Activated naive CD8-positive, alpha-beta T cell treated with anti-CD3 and anti-CD28 coated beads, Interleukin-2, amount 50 U/mL, for 24 hours (primary cell): ENCODE measurements at regions not wholly inside any gene's neighbourhood (a gene's known extent, or its start where the extent isn't known, plus 50 kb on each side); places are given as distances from the start of the nearest gene placed in this dataset.

ENCODE experiments used
- ATAC-seq: fragments of 150-1000 bp; cut with Tn5 transposase; one replicate; pipeline ENCODE4 v1.10.0; 2021
- DNase-seq: peaks from one replicate; pipeline ENCODE4 v3.0.0; 2021
- H3K27ac Mint-ChIP-seq: one replicate; pipeline ENCODE4 v1.8.0; 2021; ENCODE audit warnings: mild to moderate bottlenecking, mixed read lengths
- H3K27me3 Mint-ChIP-seq: one replicate; pipeline ENCODE4 v1.8.0; 2021; ENCODE audit warnings: mixed read lengths
- H3K36me3 Mint-ChIP-seq: one replicate; pipeline ENCODE4 v1.8.0; 2021; ENCODE audit warnings: low read depth, mixed read lengths
- H3K4me1 Mint-ChIP-seq: one replicate; pipeline ENCODE4 v1.8.0; 2021; ENCODE audit warnings: mixed read lengths
- H3K4me3 Mint-ChIP-seq: one replicate; pipeline ENCODE4 v1.8.0; 2021; ENCODE audit warnings: mild to moderate bottlenecking, moderate library complexity, mixed read lengths
- H3K9me3 Mint-ChIP-seq: one replicate; pipeline ENCODE4 v1.8.0; 2021; ENCODE audit warnings: mixed read lengths

- Mint-ChIP-seq H3K27me3 (peaks cover 2% of the 10 kb centered on the region), H3K4me3 (no peak overlapping the region)
Measured at GRCh38 chr9:130774183-130774582, 60.9 kb upstream of the ABL1 start.

DNA sequence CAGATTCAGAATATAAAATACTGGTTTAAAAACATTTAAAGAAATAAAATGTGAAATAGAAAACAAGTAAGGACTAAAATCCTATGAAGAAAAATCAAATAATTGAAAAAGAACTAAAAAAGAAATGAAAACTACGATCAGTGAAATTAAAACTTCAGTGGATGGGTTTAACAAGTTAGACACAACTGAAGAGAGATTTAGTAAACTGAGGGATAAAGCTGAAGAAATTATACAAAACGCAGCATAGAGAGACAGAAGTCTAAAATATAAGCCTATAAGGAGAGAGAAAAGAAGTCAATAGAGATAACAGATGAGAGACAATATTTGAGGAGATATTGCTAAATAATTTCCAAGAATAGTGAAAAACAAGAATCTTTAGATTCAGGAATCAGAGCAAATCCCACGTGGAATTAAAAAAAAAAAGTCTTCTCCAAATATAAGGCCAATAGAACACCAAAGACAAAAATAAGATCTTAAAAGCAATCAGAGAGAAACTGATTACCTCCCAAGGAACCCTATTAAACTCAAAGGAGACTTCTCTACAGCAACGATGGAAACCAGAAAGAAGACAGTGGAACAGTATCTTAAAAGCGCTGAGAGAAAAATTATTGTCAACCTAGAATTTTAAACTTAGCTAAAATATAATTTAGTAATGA lies 59.6 kb upstream of the ABL1 start:
- H3K9me3 Mint-ChIP-seq, result peaks cover 6% of the 10 kb centered on the region
- ATAC-seq (no peak), DNase-seq (no peak)
- H3K4me3 Mint-ChIP-seq, result no peak overlapping the region
- peaks cover 15% of the 10 kb centered on the region for H3K4me1 Mint-ChIP-seq
- peaks cover 2% of the 10 kb centered on the region for H3K27me3 Mint-ChIP-seq
- H3K27ac Mint-ChIP-seq, result no peak overlapping the region
- H3K36me3 Mint-ChIP-seq, result peaks cover 3% of the 10 kb centered on the region

More at GRCh38 chr9:130774183-130774582, 60.9 kb upstream of the ABL1 start:
- H3K9me3 Mint-ChIP-seq, result peaks cover 6% of the 10 kb centered on the region
- DNase-seq (no peak), ATAC-seq (no peak)
- peaks cover 3% of the 10 kb centered on the region for H3K36me3 Mint-ChIP-seq
- H3K27ac Mint-ChIP-seq, result no peak overlapping the region
- H3K4me1 Mint-ChIP-seq, result peaks cover 15% of the 10 kb centered on the region

DNA sequence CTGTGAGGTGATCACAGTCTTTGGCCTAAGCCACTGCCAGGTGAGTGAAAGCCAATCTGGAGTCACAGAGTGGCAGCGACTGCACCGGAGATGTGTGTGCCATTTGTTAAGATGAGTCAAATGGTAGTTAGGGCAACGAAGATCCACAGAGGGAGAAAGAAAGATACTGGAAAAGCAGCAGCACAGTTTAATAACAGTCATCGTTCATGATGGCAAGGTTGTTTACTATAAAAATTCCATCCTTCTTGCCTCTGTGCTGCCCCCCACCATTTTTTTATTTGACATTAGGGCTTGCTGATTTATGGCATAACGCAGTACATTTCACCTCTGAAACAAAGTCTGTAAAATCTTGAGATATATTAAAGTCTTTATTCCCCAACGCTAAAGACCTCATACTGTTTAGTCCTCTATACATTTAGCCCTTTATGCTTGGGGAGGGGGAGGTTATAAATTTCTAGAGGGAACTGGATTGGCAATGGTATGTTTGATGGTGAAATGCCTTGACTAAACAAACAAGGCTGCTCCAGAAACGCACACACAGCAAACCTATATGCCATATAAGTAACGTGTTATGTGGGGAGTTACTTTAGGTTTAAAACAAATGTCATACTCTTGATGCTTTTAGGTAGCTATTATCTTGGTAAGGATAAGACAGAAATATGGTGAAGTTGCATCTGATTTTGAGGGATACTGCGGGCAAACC lies 55.8 kb upstream of the ABL1 start:
- peaks cover 3% of the 10 kb centered on the region for H3K36me3 Mint-ChIP-seq
- H3K27ac Mint-ChIP-seq, result no peak overlapping the region
- ATAC-seq (no peak), DNase-seq (no peak)
- peaks cover 6% of the 10 kb centered on the region for H3K9me3 Mint-ChIP-seq
- peaks cover 2% of the 10 kb centered on the region for H3K27me3 Mint-ChIP-seq
- H3K4me3 Mint-ChIP-seq, result no peak overlapping the region
- H3K4me1 Mint-ChIP-seq, result peaks cover 15% of the 10 kb centered on the region

DNA sequence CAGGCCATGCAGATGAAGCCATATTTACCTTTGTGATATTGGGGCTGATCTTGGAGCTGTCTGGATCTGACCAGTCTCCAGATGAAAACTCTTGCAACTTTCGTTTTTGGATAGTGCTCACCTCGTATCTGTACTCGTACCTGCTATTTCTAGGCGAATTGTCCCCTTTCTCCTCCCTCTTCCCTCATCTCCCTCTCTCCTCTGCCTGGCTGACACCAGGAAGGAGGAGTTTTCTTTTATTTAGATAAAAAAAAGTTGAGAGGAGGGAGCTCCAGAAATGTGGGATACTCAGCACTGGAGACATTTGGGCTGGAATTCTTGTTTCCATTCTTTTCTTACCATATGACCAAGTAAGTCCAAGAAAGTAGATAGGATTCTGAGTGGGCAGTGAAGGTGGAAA lies 54.6 kb upstream of the ABL1 start:
- H3K36me3 Mint-ChIP-seq, result peaks cover 2% of the 10 kb centered on the region
- peaks cover 7% of the 10 kb centered on the region for H3K4me1 Mint-ChIP-seq
- H3K27me3 Mint-ChIP-seq, result peaks cover under 1% of the 10 kb centered on the region
- H3K4me3 Mint-ChIP-seq, result no peak overlapping the region
- DNase-seq (no peak), ATAC-seq (no peak)
- H3K9me3 Mint-ChIP-seq, result peaks cover 4% of the 10 kb centered on the region
- H3K27ac Mint-ChIP-seq, result no peak overlapping the region

GRCh38 chr9:130780865-130781504 lies 54.1 kb upstream of the ABL1 start:
- no peaks in the 10 kb centered on the region for H3K36me3 Mint-ChIP-seq
- no peak overlapping the region for H3K4me3 Mint-ChIP-seq
- no peaks in the 10 kb centered on the region for H3K9me3 Mint-ChIP-seq
- DNase-seq (no peak), ATAC-seq (no peak)
- peaks cover 7% of the 10 kb centered on the region for H3K4me1 Mint-ChIP-seq
- H3K27me3 Mint-ChIP-seq, result no peaks in the 10 kb centered on the region
- H3K27ac Mint-ChIP-seq, result no peak overlapping the region

DNA sequence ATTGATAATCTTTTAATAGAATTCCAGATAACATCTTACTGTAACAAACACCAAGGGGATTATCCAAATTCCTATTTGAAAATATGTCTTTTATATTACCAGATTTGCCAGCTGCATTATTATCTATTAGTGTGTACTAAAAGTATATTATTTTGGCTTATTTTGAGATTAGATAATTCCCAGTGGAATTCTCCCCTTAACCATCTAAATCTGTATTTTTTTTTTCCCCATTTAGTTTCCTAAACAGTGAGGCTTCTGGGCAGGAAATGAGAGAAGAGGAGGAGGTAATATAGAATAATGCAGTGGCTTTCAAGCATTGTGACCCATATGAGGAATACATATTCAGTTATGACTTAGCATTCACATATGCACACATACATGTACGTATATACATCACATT lies 53.5 kb upstream of the ABL1 start:
- H3K27ac Mint-ChIP-seq, result no peak overlapping the region
- no peaks in the 10 kb centered on the region for H3K36me3 Mint-ChIP-seq
- H3K27me3 Mint-ChIP-seq, result no peaks in the 10 kb centered on the region
- DNase-seq (no peak), ATAC-seq (no peak)
- no peak overlapping the region for H3K4me3 Mint-ChIP-seq
- no peaks in the 10 kb centered on the region for H3K9me3 Mint-ChIP-seq
- peaks cover 7% of the 10 kb centered on the region for H3K4me1 Mint-ChIP-seq

DNA sequence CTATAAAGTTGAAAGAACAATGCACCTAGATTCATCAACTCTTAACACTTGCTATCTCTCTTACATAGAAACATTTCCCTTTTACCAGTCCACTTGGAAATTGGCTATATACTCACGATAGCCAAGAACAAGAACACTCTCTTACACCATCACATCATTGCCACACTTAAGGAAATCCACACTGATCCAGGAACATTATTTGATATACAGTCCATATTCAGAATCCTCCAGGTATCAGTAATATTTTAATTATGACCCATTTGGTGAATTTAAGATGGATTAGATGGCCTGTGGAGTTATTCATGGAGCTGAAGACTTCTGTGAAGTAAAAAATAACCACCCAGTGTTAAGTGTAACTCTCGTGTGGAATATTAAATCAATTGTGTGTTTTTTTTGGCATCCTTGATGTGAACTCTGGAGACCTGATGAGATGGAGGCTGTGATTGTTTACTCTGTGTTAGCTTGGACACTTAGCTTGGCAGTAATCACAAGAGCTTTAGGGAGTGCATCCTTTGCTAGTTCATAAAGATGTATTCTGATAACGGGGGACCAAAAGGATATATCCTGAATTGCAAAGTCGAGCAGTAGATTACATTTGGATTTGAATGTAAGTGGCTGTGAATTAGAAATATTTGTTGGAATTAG lies 52.0 kb upstream of the ABL1 start:
- Mint-ChIP-seq H3K4me3 (no peak overlapping the region), H3K36me3 (no peaks in the 10 kb centered on the region), H3K27ac (no peak overlapping the region), H3K9me3 (peaks cover 4% of the 10 kb centered on the region), H3K4me1 (peaks cover 8% of the 10 kb centered on the region), H3K27me3 (no peaks in the 10 kb centered on the region)
- ATAC-seq (no peak), DNase-seq (no peak)

- peaks cover 24% of the 10 kb centered on the region for H3K9me3 Mint-ChIP-seq
- peaks cover 6% of the 10 kb centered on the region for H3K4me1 Mint-ChIP-seq
- no peaks in the 10 kb centered on the region for H3K27me3 Mint-ChIP-seq
- H3K4me3 Mint-ChIP-seq, result no peak overlapping the region
- no peak for ATAC-seq
- DNase-seq, result no peak
- H3K27ac Mint-ChIP-seq, result no peak overlapping the region
- H3K36me3 Mint-ChIP-seq, result peaks cover 7% of the 10 kb centered on the region
Measured at GRCh38 chr9:130785053-130785452, 50.0 kb upstream of the ABL1 start.
